ENCODE measurements at regions not wholly inside any gene's neighbourhood (a gene's known extent, or its start where the extent isn't known, plus 50 kb on each side); places are given as distances from the start of the nearest gene placed in this dataset.

DNA sequence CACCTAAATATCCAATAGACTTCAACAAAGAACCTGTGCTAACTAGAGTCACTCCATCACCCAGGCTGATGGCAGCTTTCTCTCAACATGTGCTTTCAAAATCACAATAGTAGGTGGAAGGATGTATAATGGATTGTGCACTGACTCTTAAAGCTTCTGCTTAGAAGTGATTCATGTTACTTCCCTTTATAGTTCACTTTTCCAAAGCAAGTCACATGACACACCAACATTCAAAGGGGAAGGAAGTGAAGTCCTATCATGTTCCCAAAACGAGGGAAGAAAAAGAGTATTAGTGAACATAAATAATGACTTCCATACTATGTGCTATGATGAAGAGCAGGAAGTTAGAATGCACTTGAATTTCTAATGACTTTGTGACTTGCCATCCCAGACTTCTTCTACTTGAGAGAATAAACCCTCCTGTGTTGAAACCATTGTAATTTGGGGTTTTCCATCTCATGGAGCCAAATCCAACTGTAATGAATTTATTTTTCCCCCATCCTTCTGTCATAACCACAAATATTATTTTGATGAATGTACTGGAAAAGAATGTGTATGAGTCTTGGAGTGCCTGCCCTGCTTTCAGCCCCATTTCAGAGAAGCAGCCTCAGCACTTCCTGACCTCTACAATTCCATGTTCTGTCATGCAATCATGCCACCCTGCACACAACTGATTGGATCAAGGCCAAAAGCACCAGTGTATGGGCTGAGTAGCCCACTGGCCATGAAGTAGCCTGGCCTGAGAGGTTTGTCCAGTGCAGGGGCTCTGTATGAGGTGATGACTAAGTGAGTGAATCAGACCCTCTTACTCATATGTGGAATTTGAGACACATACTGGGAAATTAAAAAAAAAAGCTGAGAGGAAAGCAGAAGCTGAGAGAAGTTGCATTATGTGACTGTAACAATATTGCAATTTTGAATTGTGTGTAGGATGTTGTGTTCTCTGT, 525.9 kb upstream of the CLINT1 start:
- no peak overlapping the region for H3K27ac Mint-ChIP-seq
- H3K9me3 Mint-ChIP-seq: peaks cover 21% of the 10 kb centered on the region
- ChIA-PET POLR2A (no interaction called here), CTCF (no interaction called here)
- no peaks in the 10 kb centered on the region for H3K4me1 Mint-ChIP-seq
- no peaks in the 10 kb centered on the region for H3K27me3 Mint-ChIP-seq (ENCODE audit: low read depth)
- no peak for TF ChIP-seq MXD4 (CRISPR knock-in tag; IDR thresholded peaks at IDR 0.05; ENCODE audit: borderline replicate concordance)
- no peak for TF ChIP-seq ELF4 (CRISPR knock-in tag; IDR thresholded peaks at IDR 0.05; ENCODE audit: low read depth)
- no peak for TF ChIP-seq MYBL2 (CRISPR knock-in tag; IDR thresholded peaks at IDR 0.05)
- TF ChIP-seq ZNF138 (CRISPR knock-in tag; conservative IDR thresholded peaks at IDR 0.05): no peak
- TF ChIP-seq, protein P1, sequence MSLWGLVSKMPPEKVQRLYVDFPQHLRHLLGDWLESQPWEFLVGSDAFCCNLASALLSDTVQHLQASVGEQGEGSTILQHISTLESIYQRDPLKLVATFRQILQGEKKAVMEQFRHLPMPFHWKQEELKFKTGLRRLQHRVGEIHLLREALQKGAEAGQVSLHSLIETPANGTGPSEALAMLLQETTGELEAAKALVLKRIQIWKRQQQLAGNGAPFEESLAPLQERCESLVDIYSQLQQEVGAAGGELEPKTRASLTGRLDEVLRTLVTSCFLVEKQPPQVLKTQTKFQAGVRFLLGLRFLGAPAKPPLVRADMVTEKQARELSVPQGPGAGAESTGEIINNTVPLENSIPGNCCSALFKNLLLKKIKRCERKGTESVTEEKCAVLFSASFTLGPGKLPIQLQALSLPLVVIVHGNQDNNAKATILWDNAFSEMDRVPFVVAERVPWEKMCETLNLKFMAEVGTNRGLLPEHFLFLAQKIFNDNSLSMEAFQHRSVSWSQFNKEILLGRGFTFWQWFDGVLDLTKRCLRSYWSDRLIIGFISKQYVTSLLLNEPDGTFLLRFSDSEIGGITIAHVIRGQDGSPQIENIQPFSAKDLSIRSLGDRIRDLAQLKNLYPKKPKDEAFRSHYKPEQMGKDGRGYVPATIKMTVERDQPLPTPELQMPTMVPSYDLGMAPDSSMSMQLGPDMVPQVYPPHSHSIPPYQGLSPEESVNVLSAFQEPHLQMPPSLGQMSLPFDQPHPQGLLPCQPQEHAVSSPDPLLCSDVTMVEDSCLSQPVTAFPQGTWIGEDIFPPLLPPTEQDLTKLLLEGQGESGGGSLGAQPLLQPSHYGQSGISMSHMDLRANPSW (CRISPR knock-in tag; conservative IDR thresholded peaks at IDR 0.05; ENCODE audit: low read depth): no peak
- no peak for TF ChIP-seq TCF7 (CRISPR knock-in tag; IDR thresholded peaks at IDR 0.05; ENCODE audit: low read depth)
- TF ChIP-seq, protein P2, sequence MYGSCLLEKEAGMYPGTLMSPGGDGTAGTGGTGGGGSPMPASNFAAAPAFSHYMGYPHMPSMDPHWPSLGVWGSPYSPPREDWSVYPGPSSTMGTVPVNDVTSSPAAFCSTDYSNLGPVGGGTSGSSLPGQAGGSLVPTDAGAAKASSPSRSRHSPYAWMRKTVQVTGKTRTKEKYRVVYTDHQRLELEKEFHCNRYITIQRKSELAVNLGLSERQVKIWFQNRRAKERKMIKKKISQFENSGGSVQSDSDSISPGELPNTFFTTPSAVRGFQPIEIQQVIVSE (CRISPR knock-in tag; IDR thresholded peaks at IDR 0.05; ENCODE audit: borderline replicate concordance): no peak
- TF ChIP-seq MAX (CRISPR knock-in tag; IDR thresholded peaks at IDR 0.05): no peak
- no peak for TF ChIP-seq TP53 (CRISPR knock-in tag; IDR thresholded peaks at IDR 0.05)
- TF ChIP-seq FOXP1 (CRISPR knock-in tag; IDR thresholded peaks at IDR 0.05; ENCODE audit: borderline replicate concordance): no peak
- TF ChIP-seq ZNF219 (CRISPR knock-in tag; IDR thresholded peaks at IDR 0.05; ENCODE audit: borderline replicate concordance): no peak
- no peak for TF ChIP-seq ESRRA (CRISPR knock-in tag; IDR thresholded peaks at IDR 0.05; ENCODE audit: borderline replicate concordance)
- no peak for TF ChIP-seq ATF6 (CRISPR knock-in tag; IDR thresholded peaks at IDR 0.05)
- no peak for TF ChIP-seq FOXJ3 (CRISPR knock-in tag; IDR thresholded peaks at IDR 0.05; ENCODE audit: borderline replicate concordance)
- no peak for ATAC-seq
- H3K4me3 Mint-ChIP-seq: no peak overlapping the region
- H3K36me3 Mint-ChIP-seq: no peaks in the 10 kb centered on the region
- DNase-seq (ENCODE audit: low spot score): no peak

GRCh38 chr5:158383486-158383885, 524.5 kb upstream of the CLINT1 start:
- Mint-ChIP-seq H3K36me3 (no peaks in the 10 kb centered on the region), H3K4me1 (no peaks in the 10 kb centered on the region), H3K27ac (no peak overlapping the region), H3K4me3 (no peak overlapping the region), H3K27me3 (ENCODE audit: low read depth) (no peaks in the 10 kb centered on the region), H3K9me3 (peaks cover 21% of the 10 kb centered on the region)
- ChIA-PET CTCF (no interaction called here), POLR2A (no interaction called here)
- ATAC-seq: no peak
- DNase-seq (ENCODE audit: low spot score): no peak
- TF ChIP-seq AR (CRISPR knock-in tag; IDR thresholded peaks at IDR 0.05) (no peak), TEAD4 (CRISPR knock-in tag; IDR thresholded peaks at IDR 0.05) (no peak), NFATC4 (CRISPR knock-in tag; IDR thresholded peaks at IDR 0.05) (no peak), ATF2 (CRISPR knock-in tag; IDR thresholded peaks at IDR 0.05; ENCODE audit: borderline replicate concordance, low read depth) (no peak), SOX15 (CRISPR knock-in tag; IDR thresholded peaks at IDR 0.05) (no peak), E2F1 (CRISPR knock-in tag; IDR thresholded peaks at IDR 0.05) (no peak)

All from WTC11 (cell line).